ENCODE measurements at regions not wholly inside any gene's neighbourhood (a gene's known extent, or its start where the extent isn't known, plus 50 kb on each side); places are given as distances from the start of the nearest gene placed in this dataset.
"Not testable (repeated sequence)": the region's sequence is repeated elsewhere in the genome, so short reads cannot be mapped to it uniquely, and the experiment has no call there.

DNA sequence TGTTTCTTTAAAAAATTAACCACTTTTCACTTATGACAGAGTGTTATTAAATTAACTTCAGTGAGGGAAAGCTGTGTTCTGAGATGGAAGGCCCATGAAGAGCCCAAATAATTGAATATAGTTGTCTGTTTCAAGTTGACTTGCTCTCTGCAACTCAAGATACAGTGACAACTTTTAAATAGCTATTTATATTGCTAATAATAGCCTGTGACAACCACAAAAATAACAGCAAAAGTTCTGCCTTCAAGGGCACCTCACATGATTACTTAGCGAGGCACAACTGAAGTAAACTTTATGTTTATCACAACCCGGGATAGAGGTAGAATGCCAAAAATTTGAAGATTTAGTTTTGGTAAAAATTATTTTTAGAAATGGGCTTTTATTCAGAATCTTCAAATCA, 167.3 kb upstream of the SCN7A start:
- TF ChIP-seq ZFX (IDR thresholded peaks at IDR 0.05; ENCODE audit: borderline replicate concordance) (no peak), CTCF (IDR thresholded peaks at IDR 0.05) (no peak)
- no peak overlapping the region for H3K27ac ChIP-seq

- no peak for TF ChIP-seq CTCF (IDR thresholded peaks at IDR 0.05)
- no peak for TF ChIP-seq ZFX (IDR thresholded peaks at IDR 0.05; ENCODE audit: borderline replicate concordance)
- H3K27ac ChIP-seq, result no peak overlapping the region
Observed at GRCh38 chr2:166658901-166659300, 164.9 kb upstream of the SCN7A start.

DNA sequence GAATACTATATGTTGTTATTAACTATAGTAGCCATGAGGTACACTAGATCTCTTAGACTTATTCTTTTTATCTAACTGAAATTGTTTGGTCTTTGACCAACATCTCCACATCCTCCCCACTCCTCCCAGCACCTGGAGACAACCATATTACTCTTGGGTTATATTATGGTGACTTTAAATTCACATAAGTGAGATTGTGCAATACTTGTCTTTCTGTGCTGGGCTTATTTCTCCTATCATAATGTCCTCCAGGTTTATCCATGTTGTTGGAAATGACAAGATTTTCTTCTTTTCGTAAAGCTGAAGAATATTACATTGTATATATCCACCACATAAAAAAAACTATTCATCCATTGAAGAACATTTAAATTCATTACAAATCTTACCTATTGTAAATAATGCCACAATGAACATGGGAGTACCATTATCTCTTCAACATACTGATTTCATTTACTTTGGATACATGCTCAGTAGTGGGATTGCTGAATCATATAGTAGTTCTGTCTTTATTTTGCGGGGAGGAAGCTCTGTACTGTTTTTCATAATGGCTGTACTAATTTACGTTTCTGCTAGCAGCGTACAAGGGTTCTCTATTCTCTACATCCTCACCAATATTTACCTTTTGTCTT, 159.2 kb upstream of the SCN7A start:
- no peak overlapping the region for H3K27ac ChIP-seq
- no peak for TF ChIP-seq CTCF (IDR thresholded peaks at IDR 0.05)
- TF ChIP-seq ZFX (IDR thresholded peaks at IDR 0.05; ENCODE audit: borderline replicate concordance), result no peak

GRCh38 chr2:166651991-166652390, 157.9 kb upstream of the SCN7A start:
- TF ChIP-seq CTCF (IDR thresholded peaks at IDR 0.05) (no peak), ZFX (IDR thresholded peaks at IDR 0.05; ENCODE audit: borderline replicate concordance) (no peak)
- no peak overlapping the region for H3K27ac ChIP-seq

- no peak for TF ChIP-seq CTCF (IDR thresholded peaks at IDR 0.05)
- no peak for TF ChIP-seq ZFX (IDR thresholded peaks at IDR 0.05; ENCODE audit: borderline replicate concordance)
- no peak overlapping the region for H3K27ac ChIP-seq
Observed at GRCh38 chr2:166651080-166651675, 157.1 kb upstream of the SCN7A start.

DNA sequence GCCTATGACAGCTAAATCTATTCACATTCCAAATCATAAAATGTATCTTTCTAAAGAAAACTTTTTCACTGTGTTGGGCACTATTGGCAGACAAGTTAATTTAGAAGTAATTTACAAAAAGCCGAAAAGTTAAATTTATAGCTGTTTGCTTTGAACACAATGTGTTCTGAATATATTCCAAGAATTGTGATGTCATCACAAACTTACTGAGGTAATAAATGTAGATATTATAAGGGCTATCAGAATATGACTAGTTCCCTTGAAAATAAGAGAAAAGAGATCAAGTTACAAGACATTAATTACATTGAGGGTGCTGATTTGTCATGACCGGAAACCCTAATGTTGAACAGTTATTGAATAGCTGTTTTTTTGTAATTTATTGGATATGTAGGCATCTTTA, 153.9 kb upstream of the SCN7A start:
- no peak for TF ChIP-seq CTCF (IDR thresholded peaks at IDR 0.05)
- no peak for TF ChIP-seq ZFX (IDR thresholded peaks at IDR 0.05; ENCODE audit: borderline replicate concordance)
- no peak overlapping the region for H3K27ac ChIP-seq

- TF ChIP-seq CTCF (IDR thresholded peaks at IDR 0.05) (no peak), ZFX (IDR thresholded peaks at IDR 0.05; ENCODE audit: borderline replicate concordance) (no peak)
- no peak overlapping the region for H3K27ac ChIP-seq
Observed at GRCh38 chr2:166643980-166644379, 149.9 kb upstream of the SCN7A start.

DNA sequence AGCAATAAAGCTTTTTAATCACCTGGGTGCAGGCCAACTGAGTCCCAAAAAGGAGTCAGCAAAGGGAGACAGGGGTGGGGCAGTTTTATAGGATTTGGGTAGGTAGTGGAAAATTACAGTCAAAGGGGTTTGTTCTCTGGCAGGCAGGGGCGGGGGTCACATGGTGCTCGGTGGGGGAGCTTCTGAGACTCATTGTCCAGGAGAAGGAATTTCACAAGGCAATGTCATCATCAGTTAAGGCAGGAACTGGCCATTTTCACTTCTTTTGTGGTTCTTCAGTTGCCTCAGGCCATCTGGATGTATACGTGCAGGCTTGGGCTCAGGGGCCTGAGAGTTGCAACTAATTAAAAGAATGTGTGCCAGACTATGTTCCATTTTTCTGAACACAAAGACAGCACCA, 147.5 kb upstream of the SCN7A start:
- not testable (repeated sequence) for H3K27ac ChIP-seq
